ENCODE measurements at regions not wholly inside any gene's neighbourhood (a gene's known extent, or its start where the extent isn't known, plus 50 kb on each side); places are given as distances from the start of the nearest gene placed in this dataset.
"Not testable (repeated sequence)": the region's sequence is repeated elsewhere in the genome, so short reads cannot be mapped to it uniquely, and the experiment has no call there.

GRCh38 chr2:215889240-215889969 is 123.9 kb downstream of the MREG start:
- DNase-seq, result not testable (repeated sequence)

- DNase-seq, result no peak
Measured at GRCh38 chr2:215888680-215889079, 124.7 kb downstream of the MREG start.

- DNase-seq, result no peak
Measured at GRCh38 chr2:215887303-215887702, 126.0 kb downstream of the MREG start.

GRCh38 chr2:215886022-215886421 is 127.3 kb downstream of the MREG start:
- DNase-seq, result no peak

GRCh38 chr2:215885536-215885935 is 127.8 kb downstream of the MREG start:
- DNase-seq, result no peak

- no peak for DNase-seq
Measured at GRCh38 chr2:215884451-215885087, 128.8 kb downstream of the MREG start.

- DNase-seq, result no peak
Measured at GRCh38 chr2:215883799-215884198, 129.6 kb downstream of the MREG start.

- no peak for DNase-seq
Measured at GRCh38 chr2:215882689-215883088, 130.7 kb downstream of the MREG start.

GRCh38 chr2:215881582-215881981 is 131.8 kb downstream of the MREG start:
- no peak for DNase-seq

- no peak for DNase-seq
Measured at GRCh38 chr2:215880970-215881369, 132.4 kb downstream of the MREG start.

- DNase-seq, result no peak
Measured at GRCh38 chr2:215879977-215880940, 133.1 kb downstream of the MREG start.

GRCh38 chr2:215879331-215879730 is 134.0 kb downstream of the MREG start:
- no peak for DNase-seq

GRCh38 chr2:215878476-215879063 is 134.8 kb downstream of the MREG start:
- DNase-seq, result no peak

- no peak for DNase-seq
Measured at GRCh38 chr2:215876937-215877238, 136.5 kb downstream of the MREG start.

- DNase-seq, result no peak
Measured at GRCh38 chr2:215876139-215876936, 137.0 kb downstream of the MREG start.

GRCh38 chr2:215874418-215874817 is 138.9 kb downstream of the MREG start:
- DNase-seq, result no peak

GRCh38 chr2:215870986-215871385 is 142.4 kb downstream of the MREG start:
- DNase-seq, result peak; percentile 34

GRCh38 chr2:215870088-215870490 is 143.3 kb downstream of the MREG start:
- DNase-seq, result no peak

GRCh38 chr2:215868846-215869543 is 144.4 kb downstream of the MREG start:
- no peak for DNase-seq

GRCh38 chr2:215866606-215867005 is 146.7 kb downstream of the MREG start:
- DNase-seq, result no peak

- no peak for DNase-seq
Measured at GRCh38 chr2:215863687-215864086, 149.7 kb downstream of the MREG start.

- DNase-seq, result no peak
Measured at GRCh38 chr2:215862351-215862771, 151.0 kb downstream of the MREG start.

Measured in stimulated activated CD8-positive, alpha-beta memory T cell treated with anti-CD3 and anti-CD28 coated beads, Interleukin-4, amount 100 ng/mL, for 48 hours (primary cell).